NCI-H510A treated with DMSO at 0.1 percent for 48 hours (cell line): ENCODE measurements at regions not wholly inside any gene's neighbourhood (a gene's known extent, or its start where the extent isn't known, plus 50 kb on each side); places are given as distances from the start of the nearest gene placed in this dataset.

Experiments
- DNase-seq: peaks from one replicate; lab custom pipeline; 2025; lab: John Stamatoyannopoulos, UW

DNA sequence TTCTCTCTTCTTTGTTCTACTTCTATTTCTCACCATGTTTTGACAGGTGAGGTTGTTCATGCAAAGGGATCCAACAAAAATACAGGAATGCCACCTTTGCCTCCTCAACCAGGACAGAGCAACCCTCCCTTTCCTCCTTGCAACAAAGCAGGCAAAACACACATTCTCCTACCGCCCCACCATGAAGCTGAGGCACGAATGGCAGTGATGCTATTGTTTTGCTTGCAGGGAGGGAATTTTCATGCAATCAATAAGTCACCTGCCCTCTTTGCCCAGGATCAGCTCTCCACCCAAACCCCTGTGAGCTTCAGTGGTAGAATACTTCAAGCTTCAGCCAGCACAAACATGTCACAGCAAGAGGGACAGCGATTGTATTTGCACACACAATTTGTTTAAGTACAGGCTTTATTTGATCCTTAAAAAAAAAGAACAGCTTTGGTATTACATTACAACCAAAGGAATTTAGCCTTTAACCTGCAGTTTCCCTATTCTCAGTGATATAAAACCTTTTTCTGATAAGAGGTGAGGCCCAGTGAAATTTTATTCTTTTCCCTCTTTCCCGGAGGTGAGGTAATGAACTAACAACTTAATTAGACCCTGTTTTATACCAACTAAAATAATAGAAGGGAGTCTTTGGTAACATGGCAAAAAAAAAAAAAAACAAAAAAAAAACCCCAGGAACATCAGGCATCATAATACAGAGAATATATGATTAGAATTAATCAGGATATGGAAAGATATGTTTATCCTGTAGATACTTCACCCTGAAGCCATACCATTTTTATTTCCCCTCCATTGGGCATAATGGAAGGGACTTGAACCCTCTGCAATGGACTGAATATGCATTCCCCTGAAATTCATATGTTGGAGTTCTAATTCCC lies 87.0 kb upstream of the EEA1 start:
- DNase-seq: no peak

DNA sequence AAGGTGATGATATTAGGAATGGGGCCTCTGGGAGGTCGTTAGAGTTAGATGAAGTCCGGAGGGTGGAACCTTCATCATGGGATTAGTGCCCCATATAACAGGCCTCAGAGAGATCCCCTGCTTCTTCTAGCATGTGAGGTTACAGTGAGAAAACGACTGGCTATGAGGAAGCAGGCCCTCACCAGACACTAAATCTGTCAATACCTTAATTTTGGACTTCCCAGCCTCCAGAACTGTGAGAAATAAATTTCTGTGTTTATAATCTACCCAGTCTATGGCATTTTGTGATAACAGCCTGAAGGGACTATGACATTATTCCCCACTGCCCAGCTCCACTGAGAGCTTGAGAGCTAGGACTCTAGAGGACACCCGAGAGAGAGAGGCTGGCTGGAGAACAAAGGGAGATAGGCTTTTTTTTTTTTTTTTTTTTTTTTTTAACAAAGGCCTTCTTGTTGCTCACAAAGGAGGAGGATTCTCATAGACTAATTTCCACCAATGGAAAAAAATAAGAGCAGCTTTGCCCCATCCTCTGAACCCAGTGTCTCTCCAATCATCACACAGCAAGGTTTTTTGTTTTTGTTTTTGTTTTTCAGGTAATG lies 87.8 kb upstream of the EEA1 start:
- DNase-seq: no peak

DNA sequence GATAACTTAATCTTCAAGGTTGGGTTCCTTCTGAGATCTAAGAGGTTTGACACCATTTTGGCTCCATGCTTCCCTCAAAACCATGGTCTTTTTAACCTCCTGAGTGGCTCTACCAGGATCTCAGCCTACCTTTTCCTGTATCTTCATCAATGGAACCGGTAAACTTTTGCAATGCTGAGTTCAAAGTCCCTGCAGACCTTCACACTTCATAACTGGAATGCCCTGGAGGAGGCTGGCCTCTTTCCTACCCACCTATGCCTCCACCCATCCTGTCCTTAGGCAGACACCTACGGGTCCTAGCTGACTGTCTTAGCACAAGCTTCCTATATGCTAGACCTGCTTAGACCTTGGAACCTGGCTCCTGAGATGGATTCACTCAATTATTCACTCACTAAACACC lies 89.5 kb upstream of the EEA1 start:
- DNase-seq: no peak

DNA sequence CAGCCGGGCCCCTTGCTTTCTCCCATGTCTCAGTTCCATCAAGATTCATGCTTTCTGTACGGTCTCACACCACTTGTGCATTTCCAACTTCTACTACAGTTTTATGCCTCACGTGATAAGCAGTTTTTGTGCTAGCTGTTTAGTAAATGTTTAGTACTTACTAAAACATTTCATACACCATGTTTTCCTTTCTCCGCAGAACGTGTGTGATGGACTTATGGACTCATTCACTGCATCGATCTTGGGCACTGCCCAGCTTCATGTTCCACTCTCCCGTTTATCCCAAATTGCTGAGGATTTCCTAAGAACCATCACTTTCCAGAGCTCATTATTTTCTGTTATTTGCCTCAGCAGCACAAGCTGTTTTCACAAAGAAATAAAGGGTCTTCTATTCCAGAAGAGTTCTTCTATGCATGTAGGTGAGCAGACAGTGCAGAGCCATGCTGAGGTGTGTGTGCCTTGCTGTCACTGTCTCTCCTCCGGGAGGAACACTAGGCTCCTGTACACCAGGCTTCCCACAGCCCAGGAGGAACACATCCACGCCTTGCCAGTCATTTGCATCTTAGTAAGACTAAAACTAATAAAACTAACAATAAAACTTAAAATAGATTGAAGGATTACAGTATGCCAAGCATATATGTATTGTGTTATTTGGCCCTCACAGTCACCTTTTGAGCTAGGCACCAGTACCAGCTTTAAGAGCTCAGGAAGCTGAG lies 90.3 kb upstream of the EEA1 start:
- no peak for DNase-seq

DNA sequence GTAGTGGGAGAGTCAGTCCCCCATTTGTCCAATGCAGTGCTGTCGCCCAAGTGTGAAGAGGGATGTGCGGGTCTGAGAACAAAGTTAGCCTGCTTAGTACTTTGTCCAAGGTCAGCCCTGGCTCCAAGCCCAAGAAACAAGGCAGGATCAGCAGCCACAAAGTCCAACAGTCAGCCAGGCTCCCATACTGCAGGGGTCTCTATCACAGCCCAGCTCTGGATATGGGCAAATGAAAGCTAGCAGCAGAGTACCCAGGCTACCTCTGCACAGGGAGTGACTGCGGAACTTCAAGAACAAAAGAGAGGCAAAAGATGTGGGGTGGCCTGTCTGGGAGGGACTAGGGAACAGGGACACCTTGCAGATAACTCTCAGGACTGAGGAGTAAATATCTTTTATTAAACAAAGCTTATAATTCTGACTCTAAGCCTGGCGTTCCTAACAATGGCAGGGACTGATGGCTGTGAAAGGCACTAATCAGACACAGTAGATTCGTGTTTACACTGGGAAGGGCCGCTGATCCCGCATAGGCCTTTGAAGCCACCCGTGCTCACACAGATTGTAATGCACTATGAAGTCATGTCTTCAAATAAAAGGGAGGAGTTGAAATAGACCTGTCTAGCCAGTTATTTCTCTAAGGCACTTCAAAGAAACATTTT lies 91.0 kb upstream of the EEA1 start:
- peak; percentile 72 for DNase-seq

DNA sequence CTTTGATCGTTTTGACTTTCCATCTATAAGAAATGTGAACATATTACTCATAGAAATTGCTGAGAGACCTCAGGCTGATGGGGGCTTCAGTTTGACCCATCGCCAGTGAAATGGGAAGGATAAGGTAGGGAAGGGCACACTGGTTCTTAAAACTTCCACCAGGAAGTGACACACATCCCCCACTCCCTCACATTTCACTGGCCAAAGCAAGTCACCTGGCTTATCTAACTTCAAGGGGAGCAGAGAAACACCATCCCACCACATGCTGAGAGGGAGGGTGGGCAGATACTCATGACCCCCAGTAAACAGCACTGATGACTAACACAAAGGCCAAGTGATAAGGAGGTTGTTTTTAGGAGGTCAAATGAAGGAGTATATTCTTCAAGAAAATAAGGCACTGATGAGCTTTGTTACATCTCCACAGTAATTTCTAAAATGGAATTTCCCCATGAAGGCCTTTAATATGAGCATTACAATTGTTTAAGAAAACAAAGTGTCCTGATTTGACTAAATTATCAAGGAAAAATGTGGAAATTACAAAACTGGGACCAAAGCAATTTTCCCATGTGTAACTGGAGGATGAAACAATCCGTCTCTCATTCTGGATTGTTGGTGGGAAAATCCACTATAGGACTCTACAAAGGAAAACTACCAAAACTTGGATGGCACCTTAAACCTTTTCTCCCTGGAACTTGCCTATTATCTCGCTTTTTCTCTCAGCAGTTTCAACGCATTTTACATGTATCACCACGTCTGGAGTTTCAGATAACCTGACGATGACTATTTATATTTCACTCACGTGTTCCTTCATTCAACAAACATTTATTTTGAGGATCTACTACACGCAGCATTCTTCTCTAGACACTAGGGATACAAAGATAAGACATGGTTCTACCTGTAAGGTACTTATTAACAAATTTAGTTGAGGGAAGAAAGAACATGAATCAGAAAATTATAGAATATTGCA lies 91.8 kb upstream of the EEA1 start:
- DNase-seq: no peak

DNA sequence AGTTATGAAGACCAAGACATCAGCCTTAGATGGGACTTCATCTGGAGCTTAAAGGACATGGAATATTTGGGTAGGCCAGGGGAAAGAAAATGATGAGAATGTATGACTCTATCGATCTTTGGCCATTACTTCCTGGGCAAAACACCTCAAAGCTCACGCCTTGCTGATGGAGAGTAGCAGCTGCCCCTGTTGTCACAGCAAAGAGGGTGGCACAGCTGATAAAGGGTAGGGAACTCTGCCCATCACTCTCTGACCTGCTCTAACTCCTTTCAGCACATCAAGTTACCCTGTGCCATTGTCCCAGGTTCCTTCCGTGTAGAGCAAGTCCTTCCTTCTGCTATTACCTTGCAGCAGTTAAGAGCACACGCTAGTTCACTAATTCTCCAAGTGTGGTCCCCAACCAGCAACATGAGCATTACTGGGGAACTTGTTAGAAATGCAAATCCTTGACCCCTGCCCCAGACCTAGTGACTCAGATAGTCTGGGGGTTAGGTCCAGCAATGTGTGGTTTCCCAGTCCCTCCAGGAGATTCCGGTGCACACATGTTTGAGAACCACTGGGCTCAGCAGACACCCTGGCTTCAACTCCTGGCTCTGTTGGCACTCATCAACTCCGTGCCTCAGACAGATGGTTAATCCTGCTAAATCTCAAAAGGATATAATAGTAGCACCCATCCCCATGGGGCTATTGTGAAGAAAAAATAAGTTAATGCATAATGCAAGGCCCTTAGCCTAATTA lies 93.7 kb upstream of the EEA1 start:
- no peak for DNase-seq

DNA sequence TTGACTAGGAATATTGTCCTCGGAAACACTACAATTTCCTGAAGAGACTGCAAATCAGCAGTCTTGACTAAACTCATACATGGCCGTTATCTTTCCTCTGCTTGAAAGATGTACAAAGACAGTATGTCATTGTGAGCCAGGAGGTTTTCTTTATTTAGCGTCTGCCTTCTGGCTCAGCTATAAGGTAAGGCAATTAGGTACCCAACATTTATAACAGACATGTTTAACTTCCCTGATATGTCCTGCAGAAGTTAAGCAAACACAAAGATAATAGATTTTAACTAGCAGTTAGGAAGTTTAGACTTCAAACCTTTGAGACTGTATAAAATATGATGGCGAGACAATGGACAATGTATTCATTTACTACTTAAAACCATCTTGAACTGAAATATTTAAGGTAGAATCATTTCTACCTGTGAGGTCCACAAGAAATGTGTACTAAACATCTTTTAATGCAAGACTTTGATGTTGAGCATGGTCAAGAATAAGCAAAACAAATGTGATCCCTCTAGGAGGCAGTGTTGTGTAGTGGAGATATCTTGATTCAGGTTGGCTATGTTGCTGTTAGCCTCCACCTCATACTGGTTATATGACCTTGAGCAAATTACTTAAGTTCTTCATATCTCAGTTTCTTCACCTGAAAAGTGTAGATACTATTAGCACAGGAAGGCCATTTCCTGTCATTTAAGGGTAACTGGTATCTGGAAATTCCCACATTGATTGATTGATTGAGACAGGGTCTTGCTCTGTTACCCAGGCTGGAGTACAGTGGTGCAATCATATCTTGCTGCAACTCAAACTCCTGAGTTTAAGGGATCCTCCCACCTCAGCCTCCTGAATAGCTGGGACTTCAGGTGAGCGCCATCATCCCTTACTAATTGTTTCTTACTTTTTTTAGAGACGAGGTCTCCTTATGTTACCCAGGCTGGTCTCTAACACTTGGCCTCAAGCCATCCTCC lies 96.3 kb upstream of the EEA1 start:
- peak; percentile 46 for DNase-seq

DNA sequence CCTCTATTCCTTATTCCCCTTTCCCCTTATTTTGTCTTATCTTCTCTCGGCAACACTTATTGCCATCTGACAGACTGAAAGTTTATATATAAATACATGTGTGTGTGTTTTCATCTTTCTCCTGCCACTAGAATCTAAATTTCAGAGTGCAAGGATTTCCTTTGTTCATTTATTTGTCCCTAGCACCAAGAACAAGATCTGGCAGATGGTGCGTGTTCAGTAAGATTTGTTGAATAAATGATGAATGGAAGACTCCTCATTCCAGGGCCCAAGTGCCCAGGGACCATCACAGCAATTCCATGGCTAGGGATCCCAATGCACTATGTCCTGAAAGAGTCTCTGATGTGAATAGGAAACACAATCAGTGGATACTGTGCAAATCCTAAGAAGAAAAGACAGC lies 97.9 kb upstream of the EEA1 start:
- no peak for DNase-seq

DNA sequence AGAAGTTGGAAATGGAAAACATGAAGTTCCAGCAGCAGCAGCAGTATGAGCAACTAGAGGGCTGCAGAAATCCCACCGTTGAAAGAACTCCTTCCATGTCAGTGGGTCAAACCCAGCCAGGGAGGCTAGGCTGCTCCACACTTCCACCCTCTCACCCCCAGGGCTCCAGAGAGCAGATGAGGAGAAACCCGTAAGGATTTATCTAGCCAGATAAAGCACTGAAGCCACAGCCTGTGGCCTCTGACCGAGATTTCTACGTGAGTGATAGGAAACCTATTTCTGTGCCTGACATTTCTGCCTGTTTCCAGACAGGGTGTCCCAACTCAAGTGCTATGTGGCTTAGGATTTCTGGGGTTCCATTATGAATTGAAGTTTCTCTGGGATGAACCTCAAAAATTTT lies 100.0 kb upstream of the EEA1 start:
- no peak for DNase-seq

DNA sequence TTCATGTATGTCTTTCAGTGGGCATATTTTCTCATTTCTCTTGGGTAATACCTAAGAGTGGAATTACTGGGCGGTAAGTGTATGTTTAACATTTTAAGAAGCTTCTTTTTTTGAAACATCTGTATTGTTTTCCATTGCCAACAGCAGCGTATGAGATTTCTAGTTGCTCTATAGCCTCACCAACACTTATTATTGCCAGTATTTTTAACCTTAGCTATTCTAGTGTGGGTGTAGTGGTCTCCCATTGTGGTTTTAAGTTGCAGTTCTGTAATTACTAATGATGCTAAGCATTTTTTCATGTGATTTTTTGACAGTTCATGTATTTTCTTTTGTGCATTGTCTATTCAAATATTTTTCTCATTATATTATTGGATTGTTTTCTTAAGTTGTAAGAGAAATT lies 101.9 kb upstream of the EEA1 start:
- DNase-seq: no peak

DNA sequence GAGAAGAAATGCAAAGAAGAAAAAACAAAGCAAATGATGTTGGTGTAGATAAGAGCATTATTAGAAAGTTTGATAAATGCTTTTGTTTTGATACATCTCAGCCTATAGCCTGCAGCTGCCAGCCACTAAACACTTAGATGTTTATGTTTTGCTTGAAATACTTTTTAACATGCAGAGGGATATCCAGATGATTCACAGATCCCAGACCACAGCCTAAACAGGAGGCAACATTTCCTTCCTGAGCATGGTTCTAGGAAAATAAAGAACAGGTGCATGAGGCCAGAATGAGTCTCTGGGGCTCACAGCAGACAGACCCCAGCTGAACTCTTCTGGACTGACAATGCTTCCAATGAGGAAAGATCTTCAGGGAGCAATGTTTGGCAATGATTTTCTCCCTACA lies 103.7 kb upstream of the EEA1 start:
- DNase-seq: no peak

DNA sequence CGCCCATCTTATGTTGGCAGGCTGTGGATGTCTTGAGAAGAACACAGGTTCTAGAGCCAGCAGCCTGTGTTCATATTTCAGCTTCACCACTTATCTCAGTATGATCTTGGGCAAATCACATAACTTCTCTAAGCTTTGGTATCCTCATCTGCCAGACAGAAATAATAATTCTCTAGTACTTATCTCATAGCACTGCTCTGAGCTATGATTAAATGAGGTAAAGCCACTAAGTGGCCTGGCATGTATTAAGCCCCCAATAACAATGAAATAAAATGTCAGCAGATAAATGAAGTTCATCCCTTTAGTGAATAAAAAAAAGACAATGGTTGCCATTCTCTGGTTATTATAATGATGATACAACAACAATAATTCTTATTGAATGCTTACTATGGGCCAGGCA lies 104.9 kb upstream of the EEA1 start:
- no peak for DNase-seq

DNA sequence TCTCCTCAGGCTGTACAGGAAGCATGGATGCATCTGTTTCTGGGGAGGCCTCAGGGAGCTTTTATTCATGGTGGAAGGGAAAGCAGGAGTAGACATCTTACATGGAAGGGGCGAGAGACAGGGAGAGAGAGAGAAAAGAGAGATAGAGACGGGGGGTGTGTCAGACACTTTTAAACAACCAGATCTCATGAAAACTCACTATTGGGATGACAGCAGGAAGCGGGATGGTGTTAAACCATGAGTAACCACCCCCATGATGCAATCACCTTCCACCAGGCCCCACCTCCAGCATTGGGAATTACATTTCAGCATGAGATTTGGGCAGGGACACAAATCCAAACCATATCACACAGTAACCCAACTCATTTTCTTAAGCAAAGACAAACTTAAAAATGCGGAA lies 110.0 kb upstream of the EEA1 start:
- no peak for DNase-seq

DNA sequence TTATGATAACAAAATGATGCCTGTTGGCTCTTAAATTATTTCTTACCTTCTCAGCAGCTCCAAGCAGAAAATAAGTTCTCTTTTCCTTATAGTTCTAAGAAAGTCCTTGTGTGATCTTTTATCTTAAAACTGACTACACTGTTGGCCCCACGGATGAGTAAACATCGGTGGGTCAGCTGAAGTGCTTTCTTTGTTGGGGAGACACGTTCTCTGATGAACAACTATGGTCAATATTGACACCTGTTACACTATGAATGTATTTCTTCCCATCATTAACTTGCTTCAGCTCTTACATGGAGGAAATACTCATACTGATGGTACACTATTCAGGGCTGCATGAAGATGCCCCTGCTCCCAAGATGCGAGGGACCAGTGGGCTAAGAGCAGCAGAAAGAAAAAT lies 110.8 kb upstream of the EEA1 start:
- no peak for DNase-seq

DNA sequence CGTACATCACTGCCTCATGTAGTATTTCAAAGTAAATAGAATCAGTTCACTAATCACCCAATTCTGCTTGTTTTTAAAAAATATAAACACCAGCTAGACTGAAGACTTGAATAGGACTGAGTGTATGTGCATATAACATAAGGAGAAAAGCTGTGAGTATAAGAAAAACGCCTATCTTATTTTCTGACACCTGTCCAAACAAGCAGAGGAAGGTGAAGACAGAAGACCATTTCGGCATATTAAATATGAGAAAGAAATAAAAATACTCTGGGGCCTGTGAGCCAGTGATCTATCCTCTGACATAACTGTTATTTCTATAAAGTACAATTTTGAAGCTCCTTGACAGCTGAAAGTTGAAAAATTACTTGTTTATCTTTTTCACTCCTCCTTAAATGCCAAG lies 111.3 kb upstream of the EEA1 start:
- no peak for DNase-seq

DNA sequence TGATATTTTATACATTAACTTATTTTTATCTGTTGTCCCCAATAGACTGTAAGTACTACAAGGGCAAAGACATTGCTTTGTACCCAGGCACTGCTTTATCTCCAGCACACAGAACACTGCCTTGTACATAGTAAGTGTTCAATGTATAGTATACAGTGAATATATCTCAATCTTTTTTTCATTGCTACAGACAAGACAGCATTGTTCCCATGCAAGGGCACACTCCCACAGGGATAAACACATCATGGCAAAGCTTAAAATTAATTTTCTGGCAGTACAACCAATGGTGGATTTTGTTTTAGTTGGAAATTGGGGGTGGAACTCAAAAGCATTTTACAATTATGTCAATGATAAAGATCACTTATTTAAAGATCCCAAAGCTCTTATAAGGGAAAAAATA lies 112.3 kb upstream of the EEA1 start:
- no peak for DNase-seq

DNA sequence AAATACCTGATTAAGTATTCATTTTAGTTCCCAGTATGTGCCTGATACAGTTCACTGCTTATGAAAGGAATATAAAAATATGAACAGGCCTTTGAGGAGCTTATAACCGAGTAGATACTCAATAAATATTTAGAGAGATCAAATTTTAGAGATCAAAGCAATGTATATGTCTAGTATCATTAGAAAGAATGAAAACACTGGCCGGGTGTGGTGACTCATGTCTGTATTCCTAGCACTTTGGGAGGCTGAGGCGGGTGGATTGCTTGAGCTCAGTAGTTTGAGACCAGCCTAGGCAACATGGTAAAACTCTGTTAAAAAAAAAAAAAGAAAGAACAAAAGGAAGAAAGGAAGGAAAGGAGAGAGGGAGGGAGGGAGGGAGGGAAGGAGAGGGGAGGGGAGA lies 113.2 kb upstream of the EEA1 start:
- peak; percentile 60 for DNase-seq

DNA sequence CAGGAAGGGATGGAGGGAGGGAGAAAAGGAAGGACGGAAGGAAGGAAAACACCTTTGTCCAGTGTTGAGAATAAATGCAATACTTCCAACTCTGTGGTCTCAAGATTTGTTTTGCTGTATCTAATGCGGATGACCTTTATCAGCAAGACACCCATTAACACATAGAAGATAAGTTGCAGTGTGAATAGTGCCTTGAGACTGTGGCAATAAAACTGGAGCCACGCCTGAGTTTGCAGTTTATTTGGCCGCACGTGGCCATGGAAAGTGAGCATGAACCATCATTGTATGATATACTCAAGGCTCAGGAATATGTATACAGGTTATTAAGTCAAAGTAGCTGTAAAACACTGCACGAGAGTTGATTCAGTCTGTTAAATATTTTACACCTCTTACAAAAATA lies 113.6 kb upstream of the EEA1 start:
- no peak for DNase-seq
